Mucosa of stomach (tissue), 1 donor: ENCODE measurements at regions not wholly inside any gene's neighbourhood (a gene's known extent, or its start where the extent isn't known, plus 50 kb on each side); places are given as distances from the start of the nearest gene placed in this dataset.

Source experiments
- H3K27me3 ChIP-seq: one replicate; pipeline ENCODE4 v1.7.0; 2013; ENCODE audit warnings: mild to moderate bottlenecking, low read length; ENCODE audit not compliant: control insufficient read depth, insufficient read depth
- H3K36me3 ChIP-seq: one replicate; pipeline ENCODE4 v1.7.0; 2013; ENCODE audit warnings: low read length; ENCODE audit not compliant: control insufficient read depth, insufficient read depth
- H3K4me1 ChIP-seq: one replicate; pipeline ENCODE4 v1.7.0; 2013; ENCODE audit warnings: mild to moderate bottlenecking, low read length; ENCODE audit not compliant: control insufficient read depth, insufficient read depth
- H3K4me3 ChIP-seq: one replicate; pipeline ENCODE4 v1.7.0; 2013; ENCODE audit warnings: low read length
- H3K9ac ChIP-seq: one replicate; pipeline ENCODE4 v1.7.0; 2013; ENCODE audit warnings: mild to moderate bottlenecking, low read length, moderate library complexity
- H3K9me3 ChIP-seq: one replicate; pipeline ENCODE4 v1.7.0; 2013; ENCODE audit warnings: mild to moderate bottlenecking, low read length, moderate library complexity; ENCODE audit not compliant: control insufficient read depth
- donor health status: Pancreatic carcinoma.

DNA sequence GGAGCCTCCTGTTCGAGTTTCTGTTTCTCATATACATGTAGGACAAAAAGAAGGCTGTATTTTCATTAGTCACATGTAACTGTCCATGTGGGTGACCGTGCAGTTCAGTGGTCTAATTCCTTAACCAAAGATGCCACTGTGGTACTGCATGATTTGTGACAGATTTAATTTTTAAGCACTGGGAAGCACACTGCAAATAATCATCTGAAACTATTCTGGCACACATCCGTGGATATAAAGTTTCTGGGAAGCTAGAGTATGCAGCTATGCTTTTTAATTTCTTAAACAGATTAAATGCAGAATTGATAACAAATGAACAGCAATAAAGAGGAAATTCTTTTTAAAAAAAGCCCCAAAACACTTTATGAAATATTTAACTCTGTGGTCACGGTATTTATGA is 254.8 kb downstream of the LMO4 start:
- Histone ChIP-seq H3K9ac (no peak overlapping the region), H3K9me3 (no peaks in the 10 kb centered on the region), H3K4me1 (no peaks in the 10 kb centered on the region), H3K27me3 (no peaks in the 10 kb centered on the region), H3K36me3 (no peaks in the 10 kb centered on the region), H3K4me3 (no peak overlapping the region)

DNA sequence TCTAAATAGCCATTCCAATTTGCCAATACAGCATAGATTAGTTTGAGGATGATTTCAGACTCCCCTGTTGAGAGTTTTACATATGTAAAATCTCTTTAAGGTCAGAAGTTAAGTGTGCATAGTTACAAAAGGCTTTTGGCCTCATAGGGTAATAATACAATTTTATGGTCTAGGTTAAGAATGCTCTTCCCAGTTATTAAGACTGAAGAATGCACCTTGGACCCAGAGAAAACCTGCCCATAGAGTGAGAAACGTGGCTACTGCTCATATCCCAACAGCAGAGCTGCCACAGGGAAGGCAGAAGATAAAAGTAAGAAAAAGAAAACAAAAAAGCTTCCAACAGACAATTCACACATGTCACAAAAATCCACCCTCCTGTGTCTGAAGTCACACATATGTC is 255.9 kb downstream of the LMO4 start:
- Histone ChIP-seq H3K27me3 (no peaks in the 10 kb centered on the region), H3K36me3 (no peaks in the 10 kb centered on the region), H3K4me1 (no peaks in the 10 kb centered on the region), H3K9me3 (no peaks in the 10 kb centered on the region), H3K4me3 (no peak overlapping the region), H3K9ac (no peak overlapping the region)

DNA sequence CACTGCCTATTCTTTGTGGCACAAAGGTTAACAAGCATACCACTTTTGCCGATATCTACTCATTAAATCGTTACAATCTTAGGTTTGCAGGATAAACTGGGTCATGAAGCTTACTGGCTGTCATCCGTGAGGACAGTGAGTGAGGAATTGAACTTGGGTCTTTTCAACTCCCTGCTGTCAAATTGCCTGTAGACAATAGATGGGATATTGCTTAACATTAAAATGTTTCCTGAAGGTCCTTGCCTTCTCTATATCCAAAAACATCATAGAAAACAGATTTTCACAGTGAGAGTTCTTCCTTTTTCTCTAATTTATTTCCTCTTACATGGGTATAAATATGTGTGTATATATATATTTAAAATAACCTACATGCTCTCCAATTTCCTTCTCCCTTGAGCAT is 257.8 kb downstream of the LMO4 start:
- H3K27me3 ChIP-seq = no peaks in the 10 kb centered on the region
- no peak overlapping the region for H3K4me3 ChIP-seq
- H3K9ac ChIP-seq = no peak overlapping the region
- peaks cover 6% of the 10 kb centered on the region for H3K4me1 ChIP-seq
- H3K9me3 ChIP-seq = no peaks in the 10 kb centered on the region
- H3K36me3 ChIP-seq = no peaks in the 10 kb centered on the region

DNA sequence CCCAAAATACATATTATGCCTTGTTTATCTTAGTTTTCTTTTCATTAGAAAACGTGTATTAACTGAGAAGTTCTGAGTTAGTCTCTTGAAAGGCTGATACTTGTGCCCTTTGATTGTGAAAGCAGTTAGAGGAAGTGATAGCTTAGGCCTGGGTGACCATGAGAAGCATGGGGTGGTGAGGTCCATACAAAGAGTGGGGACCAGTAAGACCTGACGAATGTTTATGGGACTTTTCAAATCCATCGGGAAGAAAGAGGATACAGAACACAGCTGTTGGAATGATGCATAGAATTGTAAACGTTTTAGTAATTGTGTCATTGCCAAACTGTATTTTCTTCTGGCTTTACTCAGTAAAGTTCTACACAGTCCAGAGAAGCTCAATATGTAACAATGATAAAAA is 259.8 kb downstream of the LMO4 start:
- no peaks in the 10 kb centered on the region for H3K36me3 ChIP-seq
- H3K9ac ChIP-seq = no peak overlapping the region
- no peaks in the 10 kb centered on the region for H3K27me3 ChIP-seq
- peaks cover 9% of the 10 kb centered on the region for H3K4me1 ChIP-seq
- H3K9me3 ChIP-seq = no peaks in the 10 kb centered on the region
- no peak overlapping the region for H3K4me3 ChIP-seq

DNA sequence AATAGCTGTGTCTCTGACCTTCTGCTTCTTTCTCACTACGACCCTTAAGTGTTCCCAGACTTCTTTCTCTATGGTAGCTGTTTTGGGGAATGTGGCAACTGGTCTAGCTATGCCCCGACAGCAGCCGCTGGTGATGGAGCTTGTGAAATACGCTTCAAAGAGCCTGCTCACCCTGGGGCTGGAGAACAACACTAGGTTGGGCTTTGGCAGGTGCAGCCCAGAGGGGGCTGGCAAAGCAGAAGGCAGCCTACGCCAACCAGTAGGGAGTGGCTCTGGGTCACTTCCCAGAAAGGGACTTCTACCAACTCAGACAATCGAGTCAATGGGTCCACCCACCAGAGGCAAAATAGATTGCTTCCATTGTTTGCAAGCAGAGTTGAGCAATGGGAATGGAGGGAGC is 262.8 kb downstream of the LMO4 start:
- Histone ChIP-seq H3K36me3 (no peaks in the 10 kb centered on the region), H3K9me3 (no peaks in the 10 kb centered on the region), H3K4me3 (no peak overlapping the region), H3K9ac (no peak overlapping the region), H3K27me3 (no peaks in the 10 kb centered on the region), H3K4me1 (peaks cover 9% of the 10 kb centered on the region)

DNA sequence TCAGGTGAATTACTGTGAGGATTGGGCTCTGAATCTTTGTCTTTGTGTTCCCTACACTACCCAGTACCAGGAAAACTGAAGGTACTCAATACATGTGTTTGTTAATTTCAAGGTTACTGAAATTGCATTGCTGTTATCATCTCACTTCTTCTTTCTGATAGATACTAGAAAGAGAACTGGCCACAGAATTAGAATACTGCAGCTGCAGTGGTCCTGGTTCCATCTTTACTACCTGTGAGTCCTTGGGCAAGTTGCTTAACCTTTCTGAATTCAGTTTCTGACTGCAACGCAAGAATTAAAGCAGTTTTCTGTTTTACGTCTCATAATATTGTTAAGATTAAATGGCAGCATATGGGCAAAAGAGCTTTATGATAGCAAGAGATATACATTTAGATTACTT is 263.5 kb downstream of the LMO4 start:
- H3K36me3 ChIP-seq = no peaks in the 10 kb centered on the region
- H3K4me1 ChIP-seq = peaks cover 9% of the 10 kb centered on the region
- no peaks in the 10 kb centered on the region for H3K27me3 ChIP-seq
- no peaks in the 10 kb centered on the region for H3K9me3 ChIP-seq
- H3K9ac ChIP-seq = no peak overlapping the region
- H3K4me3 ChIP-seq = no peak overlapping the region

DNA sequence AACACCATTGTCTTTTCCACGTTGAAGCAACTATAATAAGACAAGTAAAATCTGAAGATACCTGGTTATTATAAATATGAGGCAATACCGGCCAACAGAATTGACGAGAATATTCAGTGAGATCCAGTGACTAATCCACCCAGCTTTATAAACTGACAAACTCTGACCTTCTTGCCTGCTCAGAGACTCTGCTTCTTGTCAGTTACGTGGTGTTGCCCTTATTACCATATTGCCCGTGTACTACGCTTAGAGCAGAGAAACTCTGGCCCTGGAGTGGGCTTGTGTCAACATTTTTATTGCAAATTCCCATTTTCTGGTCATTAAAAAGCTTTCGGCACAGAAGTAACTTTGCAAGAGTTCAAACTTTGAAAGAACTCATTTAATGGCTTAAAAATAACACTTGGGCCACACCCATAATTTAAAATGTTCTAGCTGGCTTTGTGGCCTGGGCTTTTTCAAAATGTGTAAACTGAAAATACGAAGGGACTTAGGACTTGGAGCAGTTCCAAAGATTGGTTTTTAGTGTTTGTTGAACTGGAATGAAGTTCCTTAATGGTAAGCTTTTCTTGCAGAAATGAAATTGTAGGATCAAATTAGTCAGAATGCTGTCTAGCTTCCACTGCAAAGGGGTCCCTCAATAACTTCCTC is 266.2 kb downstream of the LMO4 start:
- Histone ChIP-seq H3K4me1 (peaks cover 9% of the 10 kb centered on the region), H3K9me3 (no peaks in the 10 kb centered on the region), H3K27me3 (no peaks in the 10 kb centered on the region), H3K4me3 (no peak overlapping the region), H3K9ac (no peak overlapping the region), H3K36me3 (no peaks in the 10 kb centered on the region)

DNA sequence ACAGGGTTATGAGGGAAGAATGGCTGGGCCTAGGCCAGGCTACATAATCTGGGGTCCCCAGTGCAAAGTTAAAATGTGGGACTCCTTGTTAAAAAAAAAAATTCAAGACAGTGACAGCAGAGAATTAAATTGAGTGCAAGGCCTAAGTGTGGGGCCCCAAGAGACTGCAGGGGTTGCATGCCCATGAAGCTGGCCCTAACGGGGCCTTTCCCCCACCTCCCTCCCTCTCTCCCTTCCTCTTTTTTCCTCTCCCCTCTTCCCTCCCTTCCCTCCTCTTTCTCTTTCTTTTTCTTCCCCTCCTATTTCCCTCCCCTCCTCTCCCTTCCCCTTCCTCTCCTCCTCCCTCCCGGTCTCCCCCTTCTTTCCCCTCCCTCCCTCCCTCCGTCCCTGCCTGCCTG is 266.7 kb downstream of the LMO4 start:
- no peaks in the 10 kb centered on the region for H3K9me3 ChIP-seq
- H3K4me3 ChIP-seq = no peak overlapping the region
- H3K9ac ChIP-seq = no peak overlapping the region
- no peaks in the 10 kb centered on the region for H3K27me3 ChIP-seq
- peaks cover 14% of the 10 kb centered on the region for H3K4me1 ChIP-seq
- no peaks in the 10 kb centered on the region for H3K36me3 ChIP-seq

DNA sequence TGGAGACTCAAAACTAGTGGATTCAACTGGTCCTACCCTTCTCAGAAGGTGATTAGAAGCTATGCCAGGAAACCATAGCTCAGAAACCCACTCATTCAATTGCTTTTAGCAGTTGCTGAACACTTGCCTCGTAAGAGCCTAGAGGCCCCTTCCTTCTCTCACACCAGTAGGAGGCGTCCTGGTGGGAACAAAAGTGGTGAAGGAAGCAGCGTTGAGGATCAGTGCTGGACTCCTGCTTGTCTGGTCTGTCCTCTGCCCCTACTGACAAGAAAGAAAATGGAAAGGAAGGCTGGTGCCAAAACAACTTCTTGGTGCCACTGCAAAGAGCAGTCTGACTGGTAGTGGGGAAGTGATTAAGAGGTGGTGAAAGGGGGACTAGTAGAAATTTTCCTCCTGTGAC is 269.7 kb downstream of the LMO4 start:
- Histone ChIP-seq H3K27me3 (no peaks in the 10 kb centered on the region), H3K36me3 (no peaks in the 10 kb centered on the region), H3K9me3 (no peaks in the 10 kb centered on the region), H3K9ac (no peak overlapping the region), H3K4me1 (peaks cover 6% of the 10 kb centered on the region), H3K4me3 (no peak overlapping the region)

DNA sequence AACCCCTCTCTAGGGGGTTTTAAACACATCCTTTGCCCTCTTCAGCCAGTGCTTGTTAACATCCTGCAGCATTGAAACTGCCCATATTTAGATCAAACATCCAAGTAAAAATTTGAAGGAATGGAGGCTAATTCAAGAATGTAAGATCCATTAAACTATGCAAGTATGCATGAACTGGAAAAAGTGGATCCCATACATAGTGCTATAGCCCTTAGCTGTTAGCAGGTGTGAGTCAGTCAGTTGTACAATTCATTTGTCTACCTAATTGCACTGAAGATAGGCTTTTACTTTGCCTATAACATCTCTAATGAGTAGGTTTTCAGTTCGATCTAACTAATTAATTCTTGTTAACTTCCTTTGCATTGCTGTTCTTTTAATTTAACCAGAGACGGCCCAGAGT is 270.9 kb downstream of the LMO4 start:
- Histone ChIP-seq H3K4me1 (peaks cover 6% of the 10 kb centered on the region), H3K36me3 (no peaks in the 10 kb centered on the region), H3K27me3 (no peaks in the 10 kb centered on the region), H3K4me3 (no peak overlapping the region), H3K9me3 (no peaks in the 10 kb centered on the region), H3K9ac (no peak overlapping the region)

DNA sequence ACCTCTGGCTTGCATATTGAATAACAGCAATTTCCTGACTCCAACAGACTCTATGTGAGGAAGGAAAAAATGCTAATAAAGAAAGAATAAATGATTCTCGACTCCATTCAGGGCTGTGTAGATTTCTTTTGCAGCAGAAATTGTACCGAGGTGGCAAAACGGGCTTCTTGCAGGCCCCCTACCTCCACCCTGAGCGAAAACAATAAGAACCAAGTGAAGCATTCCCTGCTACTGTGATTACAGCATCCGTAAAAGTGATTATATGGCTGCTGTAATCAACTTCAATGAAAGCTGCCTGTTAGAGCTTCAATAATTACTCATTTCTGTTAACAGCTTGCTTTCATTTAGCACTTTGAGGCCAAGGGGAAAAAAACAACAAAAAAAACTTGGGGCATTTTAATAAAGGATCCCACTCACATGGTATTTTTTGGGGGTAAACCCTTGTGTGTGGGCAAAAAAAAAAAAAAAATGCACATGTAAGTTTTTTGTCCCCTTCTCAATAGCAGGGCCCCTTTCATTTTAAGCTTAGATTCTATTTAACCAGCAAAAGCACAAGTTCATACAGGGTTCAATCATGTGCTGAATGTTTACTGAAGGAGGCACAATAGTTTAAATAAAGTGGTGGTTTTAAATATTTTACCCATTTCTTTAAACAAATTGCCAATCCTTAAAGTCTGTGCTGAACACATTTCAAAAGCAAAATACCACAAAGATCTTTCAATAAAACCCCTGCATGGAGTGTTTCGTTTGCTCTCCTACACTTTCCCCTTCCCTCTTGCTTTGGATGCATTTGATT is 271.6 kb downstream of the LMO4 start:
- Histone ChIP-seq H3K27me3 (no peaks in the 10 kb centered on the region), H3K36me3 (no peaks in the 10 kb centered on the region), H3K4me3 (no peak overlapping the region), H3K9ac (no peak overlapping the region), H3K9me3 (no peaks in the 10 kb centered on the region), H3K4me1 (peaks cover 6% of the 10 kb centered on the region)

DNA sequence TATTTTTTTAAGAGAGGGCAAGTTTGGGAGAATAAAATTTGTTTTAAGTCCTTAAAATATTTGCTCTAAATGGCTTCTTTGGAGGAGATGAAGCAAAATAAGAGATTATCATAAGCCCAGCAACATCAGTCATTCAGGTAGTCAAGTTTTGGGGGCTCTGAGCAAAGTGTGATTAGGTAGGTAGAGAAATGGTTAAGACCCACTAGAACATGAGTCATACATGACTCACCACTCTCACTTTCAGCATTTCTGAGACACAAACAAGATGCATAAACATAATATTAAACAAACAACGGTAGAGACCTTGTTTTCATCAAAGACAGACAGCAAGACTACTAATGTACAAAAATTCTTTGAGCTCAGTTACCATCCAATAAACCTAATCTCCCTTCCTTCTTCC is 272.2 kb downstream of the LMO4 start:
- Histone ChIP-seq H3K36me3 (no peaks in the 10 kb centered on the region), H3K4me3 (no peak overlapping the region), H3K9ac (no peak overlapping the region), H3K9me3 (no peaks in the 10 kb centered on the region), H3K27me3 (no peaks in the 10 kb centered on the region), H3K4me1 (peaks cover 6% of the 10 kb centered on the region)
